Astrocyte (in vitro differentiated cells and primary cell): ENCODE measurements at regions not wholly inside any gene's neighbourhood (a gene's known extent, or its start where the extent isn't known, plus 50 kb on each side); places are given as distances from the start of the nearest gene placed in this dataset.

ENCODE experiments used
- DNase-seq: peaks from one replicate; pipeline ENCODE4 v3.0.0-alpha.2; 2010; ENCODE audit warnings: low read depth
- FAIRE-seq: peaks from 2 replicates; lab custom pipeline; 2011; peaks lifted over from hg19 to GRCh38; lab: Jason Lieb, UNC
- H2AFZ ChIP-seq: 2 replicates; pipeline ENCODE4 v1.6.0; 2012; ENCODE audit warnings: low read depth, low read length, inconsistent platforms
- H3K27ac ChIP-seq: 2 replicates; pipeline ENCODE4 v1.5.1; 2011; ENCODE audit warnings: low read depth, low read length, inconsistent platforms
- H3K27me3 ChIP-seq: 2 replicates; pipeline ENCODE4 v1.6.0; 2011; ENCODE audit warnings: low read length, inconsistent platforms; ENCODE audit not compliant: insufficient read depth
- H3K36me3 ChIP-seq: 2 replicates; pipeline ENCODE4 v1.5.1; 2011; ENCODE audit warnings: low read length, inconsistent platforms; ENCODE audit not compliant: insufficient read depth
- H3K4me1 ChIP-seq: 2 replicates; pipeline ENCODE4 v1.5.1; 2011; ENCODE audit warnings: low read length, inconsistent platforms; ENCODE audit not compliant: insufficient read depth
- H3K4me2 ChIP-seq: 2 replicates; pipeline ENCODE4 v1.6.0; 2012; ENCODE audit warnings: low read length, inconsistent platforms
- H3K4me3 ChIP-seq: 2 replicates; pipeline ENCODE4 v1.5.1; 2011; ENCODE audit warnings: low read depth, mild to moderate bottlenecking, low read length, inconsistent platforms; ENCODE audit not compliant: insufficient read depth
- H3K79me2 ChIP-seq: 2 replicates; pipeline ENCODE4 v1.6.0; 2012; ENCODE audit warnings: mild to moderate bottlenecking, low read length, inconsistent platforms; ENCODE audit not compliant: insufficient read depth
- H3K9ac ChIP-seq: 2 replicates; pipeline ENCODE4 v1.6.0; 2012; ENCODE audit warnings: mild to moderate bottlenecking, low read length, inconsistent platforms
- H3K9me3 ChIP-seq: 2 replicates; pipeline ENCODE4 v1.5.1; 2012; ENCODE audit warnings: low read depth, mild to moderate bottlenecking, low read length, inconsistent platforms; ENCODE audit not compliant: insufficient read depth
- H4K20me1 ChIP-seq: 2 replicates; pipeline ENCODE4 v1.6.0; 2012; ENCODE audit warnings: low read length, inconsistent platforms; ENCODE audit not compliant: insufficient read depth
- H3K27ac Mint-ChIP-seq: one replicate; pipeline ENCODE4 v1.8.0; 2021; ENCODE audit warnings: mild to moderate bottlenecking, mixed read lengths; ENCODE audit not compliant: unreplicated experiment
- H3K27me3 Mint-ChIP-seq: one replicate; pipeline ENCODE4 v1.8.0; 2021; ENCODE audit warnings: low read depth, mixed read lengths; ENCODE audit not compliant: unreplicated experiment
- H3K36me3 Mint-ChIP-seq: one replicate; pipeline ENCODE4 v1.8.0; 2021; ENCODE audit warnings: low read depth, mixed read lengths; ENCODE audit not compliant: unreplicated experiment
- H3K4me1 Mint-ChIP-seq: one replicate; pipeline ENCODE4 v1.8.0; 2021; ENCODE audit warnings: low read depth, mixed read lengths; ENCODE audit not compliant: unreplicated experiment
- H3K4me3 Mint-ChIP-seq: one replicate; pipeline ENCODE4 v1.8.0; 2021; ENCODE audit warnings: mild to moderate bottlenecking, moderate library complexity, mixed read lengths; ENCODE audit not compliant: unreplicated experiment
- H3K9me3 Mint-ChIP-seq: one replicate; pipeline ENCODE4 v1.8.0; 2021; ENCODE audit warnings: mild to moderate bottlenecking, mixed read lengths; ENCODE audit not compliant: unreplicated experiment
- EZH2 ChIP-seq: IDR thresholded peaks from 2 replicates; pipeline ENCODE4 v1.6.1; 2012; ENCODE audit warnings: mild to moderate bottlenecking, low read length, inconsistent platforms; ENCODE audit not compliant: insufficient read depth
- TF ChIP-seq, protein P1 (sequence below): IDR thresholded peaks from 2 replicates; pipeline ENCODE4 v1.5.1; 2011; ENCODE audit warnings: low read depth, mild to moderate bottlenecking, inconsistent platforms, low read length, moderate library complexity; ENCODE audit not compliant: insufficient read depth

DNA sequence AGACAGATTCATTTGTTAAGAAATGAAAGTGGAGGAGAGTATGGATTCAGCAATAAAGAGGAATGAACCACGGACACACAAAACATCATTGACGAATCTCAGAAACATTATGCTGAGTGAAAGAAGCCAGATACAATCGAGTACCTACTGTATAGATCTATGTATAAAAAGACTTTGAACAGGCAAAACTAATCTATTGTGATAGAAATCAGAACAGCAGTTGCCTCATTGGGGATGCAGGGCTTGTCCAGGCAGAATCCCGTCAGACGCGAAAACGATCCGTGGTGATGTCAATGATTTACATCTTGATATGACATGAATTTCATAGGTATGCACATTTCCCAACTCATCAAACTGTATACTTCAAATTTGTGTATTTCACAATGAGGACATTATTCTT, 265.2 kb downstream of the CBLN4 start:
- H3K4me1 ChIP-seq, result no peaks in the 10 kb centered on the region
- DNase-seq (no peak), FAIRE-seq (no peak)
- peaks cover 10% of the 10 kb centered on the region for H3K9me3 Mint-ChIP-seq
- H3K4me2 ChIP-seq, result no peak overlapping the region
- no peaks in the 10 kb centered on the region for H3K9me3 ChIP-seq
- TF ChIP-seq, protein P1, sequence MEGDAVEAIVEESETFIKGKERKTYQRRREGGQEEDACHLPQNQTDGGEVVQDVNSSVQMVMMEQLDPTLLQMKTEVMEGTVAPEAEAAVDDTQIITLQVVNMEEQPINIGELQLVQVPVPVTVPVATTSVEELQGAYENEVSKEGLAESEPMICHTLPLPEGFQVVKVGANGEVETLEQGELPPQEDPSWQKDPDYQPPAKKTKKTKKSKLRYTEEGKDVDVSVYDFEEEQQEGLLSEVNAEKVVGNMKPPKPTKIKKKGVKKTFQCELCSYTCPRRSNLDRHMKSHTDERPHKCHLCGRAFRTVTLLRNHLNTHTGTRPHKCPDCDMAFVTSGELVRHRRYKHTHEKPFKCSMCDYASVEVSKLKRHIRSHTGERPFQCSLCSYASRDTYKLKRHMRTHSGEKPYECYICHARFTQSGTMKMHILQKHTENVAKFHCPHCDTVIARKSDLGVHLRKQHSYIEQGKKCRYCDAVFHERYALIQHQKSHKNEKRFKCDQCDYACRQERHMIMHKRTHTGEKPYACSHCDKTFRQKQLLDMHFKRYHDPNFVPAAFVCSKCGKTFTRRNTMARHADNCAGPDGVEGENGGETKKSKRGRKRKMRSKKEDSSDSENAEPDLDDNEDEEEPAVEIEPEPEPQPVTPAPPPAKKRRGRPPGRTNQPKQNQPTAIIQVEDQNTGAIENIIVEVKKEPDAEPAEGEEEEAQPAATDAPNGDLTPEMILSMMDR, result no peak
- no peak for TF ChIP-seq EZH2
- no peaks in the 10 kb centered on the region for H3K36me3 ChIP-seq
- H3K4me3 ChIP-seq, result no peak overlapping the region
- no peaks in the 10 kb centered on the region for H3K27me3 ChIP-seq
- no peaks in the 10 kb centered on the region for H3K4me1 Mint-ChIP-seq
- H3K9ac ChIP-seq, result no peak overlapping the region
- no peaks in the 10 kb centered on the region for H3K36me3 Mint-ChIP-seq
- no peaks in the 10 kb centered on the region for H3K27me3 Mint-ChIP-seq
- no peak overlapping the region for H3K4me3 Mint-ChIP-seq
- no peak overlapping the region for H3K27ac ChIP-seq
- H2AFZ ChIP-seq, result no peak overlapping the region
- no peak overlapping the region for H3K27ac Mint-ChIP-seq
- H3K79me2 ChIP-seq, result no peaks in the 10 kb centered on the region
- H4K20me1 ChIP-seq, result no peaks in the 10 kb centered on the region

DNA sequence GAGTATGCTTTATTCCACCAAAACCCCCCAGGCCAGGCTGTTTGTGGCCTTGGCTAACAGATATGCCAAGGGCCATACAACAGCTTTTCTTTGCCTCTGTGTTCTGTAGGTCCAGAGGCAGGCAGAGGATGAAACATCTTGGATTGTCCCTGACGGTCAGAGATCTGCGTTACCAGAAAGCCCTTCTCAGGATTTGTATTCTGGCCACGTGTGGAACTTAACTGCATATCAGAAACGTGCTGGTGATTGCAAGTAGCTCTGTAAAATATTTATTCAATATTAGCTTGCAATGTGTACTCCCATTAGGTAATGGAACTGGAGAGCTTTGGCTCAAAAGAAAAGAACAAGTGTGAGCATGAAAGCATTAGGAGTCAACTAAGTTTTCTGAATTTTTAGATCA, 275.0 kb downstream of the CBLN4 start:
- Histone ChIP-seq H3K4me2 (no peak overlapping the region), H3K27me3 (no peaks in the 10 kb centered on the region), H3K36me3 (no peaks in the 10 kb centered on the region), H3K9me3 (peaks cover 2% of the 10 kb centered on the region), H2AFZ (no peak overlapping the region), H3K4me1 (no peaks in the 10 kb centered on the region), H3K4me3 (no peak overlapping the region), H4K20me1 (no peaks in the 10 kb centered on the region), H3K27ac (no peak overlapping the region), H3K9ac (no peak overlapping the region), H3K79me2 (no peaks in the 10 kb centered on the region)
- Mint-ChIP-seq H3K36me3 (no peaks in the 10 kb centered on the region), H3K27me3 (no peaks in the 10 kb centered on the region), H3K27ac (no peak overlapping the region), H3K9me3 (peaks cover 17% of the 10 kb centered on the region), H3K4me3 (no peak overlapping the region), H3K4me1 (no peaks in the 10 kb centered on the region)
- FAIRE-seq, result no peak
- TF ChIP-seq, protein P1, result no peak
- no peak for TF ChIP-seq EZH2
- DNase-seq, result no peak

DNA sequence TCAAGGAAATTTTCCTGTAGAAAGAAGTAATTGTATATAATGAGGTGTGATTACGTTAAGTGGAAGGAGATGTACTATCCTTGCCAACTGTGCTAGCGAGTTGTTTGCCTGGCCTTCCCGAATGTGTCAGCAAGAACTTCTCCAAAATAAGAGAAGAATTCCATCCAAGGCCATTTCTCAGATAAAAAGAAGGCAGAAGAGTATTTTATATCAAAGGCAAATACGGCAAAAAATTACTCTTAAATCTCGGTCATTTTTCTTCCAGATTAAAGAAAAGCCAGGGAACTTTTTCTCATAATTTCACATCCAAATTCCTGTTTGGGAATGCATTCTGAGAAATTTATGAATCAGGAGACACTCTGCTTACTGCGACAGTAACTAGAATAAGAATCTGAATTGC, 290.6 kb downstream of the CBLN4 start:
- no peaks in the 10 kb centered on the region for H3K9me3 Mint-ChIP-seq
- H3K36me3 ChIP-seq, result no peaks in the 10 kb centered on the region
- no peaks in the 10 kb centered on the region for H3K27me3 ChIP-seq
- H3K4me3 Mint-ChIP-seq, result no peak overlapping the region
- FAIRE-seq, result no peak
- DNase-seq, result no peak
- H3K27ac ChIP-seq, result no peak overlapping the region
- no peaks in the 10 kb centered on the region for H3K36me3 Mint-ChIP-seq
- TF ChIP-seq, protein P1, result no peak
- no peak for TF ChIP-seq EZH2
- H3K79me2 ChIP-seq, result no peaks in the 10 kb centered on the region
- no peak overlapping the region for H3K9ac ChIP-seq
- no peak overlapping the region for H3K4me3 ChIP-seq
- no peaks in the 10 kb centered on the region for H4K20me1 ChIP-seq
- no peak overlapping the region for H3K27ac Mint-ChIP-seq
- no peaks in the 10 kb centered on the region for H3K27me3 Mint-ChIP-seq
- H3K4me1 ChIP-seq, result no peaks in the 10 kb centered on the region
- H3K4me1 Mint-ChIP-seq, result no peaks in the 10 kb centered on the region
- H2AFZ ChIP-seq, result no peak overlapping the region
- peaks cover 5% of the 10 kb centered on the region for H3K9me3 ChIP-seq
- no peak overlapping the region for H3K4me2 ChIP-seq
